Epithelial cell of esophagus (primary cell): ENCODE measurements at regions not wholly inside any gene's neighbourhood (a gene's known extent, or its start where the extent isn't known, plus 50 kb on each side); places are given as distances from the start of the nearest gene placed in this dataset.

Experiments used
- DNase-seq: peaks from one replicate; pipeline ENCODE4 v3.0.0; 2010; ENCODE audit warnings: low read depth
- H3K4me3 ChIP-seq: 2 replicates; pipeline ENCODE4 v1.5.1; 2011; ENCODE audit warnings: mild to moderate bottlenecking, low read length, control low read depth
- TF ChIP-seq, protein P1 (sequence below): IDR thresholded peaks from 2 replicates; pipeline ENCODE4 v1.5.1; 2011; ENCODE audit warnings: low read depth, mild to moderate bottlenecking, low read length, control low read depth, inconsistent platforms; ENCODE audit not compliant: insufficient read depth; ENCODE audit errors: missing control alignments

DNA sequence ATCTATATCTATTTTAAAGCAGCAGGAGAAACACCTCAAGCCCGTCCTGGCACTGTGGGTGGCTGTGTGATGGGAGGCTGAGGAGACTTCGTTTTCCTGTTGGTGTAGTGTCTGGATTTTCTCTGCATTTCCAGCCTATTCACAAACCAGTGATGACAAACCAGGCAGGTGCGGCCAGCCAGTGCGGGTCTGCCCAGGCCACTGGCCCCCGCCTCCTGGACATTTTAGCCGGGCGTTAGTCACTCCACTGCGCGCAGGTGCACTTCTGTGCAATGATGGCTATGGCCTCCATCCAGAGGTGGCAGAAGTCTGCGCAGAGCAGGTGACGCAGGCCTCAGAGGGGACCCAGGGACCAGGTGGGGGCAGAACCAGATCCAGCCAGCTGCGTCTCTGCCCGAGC lies 64.9 kb upstream of the PITRM1 start:
- TF ChIP-seq, protein P1, sequence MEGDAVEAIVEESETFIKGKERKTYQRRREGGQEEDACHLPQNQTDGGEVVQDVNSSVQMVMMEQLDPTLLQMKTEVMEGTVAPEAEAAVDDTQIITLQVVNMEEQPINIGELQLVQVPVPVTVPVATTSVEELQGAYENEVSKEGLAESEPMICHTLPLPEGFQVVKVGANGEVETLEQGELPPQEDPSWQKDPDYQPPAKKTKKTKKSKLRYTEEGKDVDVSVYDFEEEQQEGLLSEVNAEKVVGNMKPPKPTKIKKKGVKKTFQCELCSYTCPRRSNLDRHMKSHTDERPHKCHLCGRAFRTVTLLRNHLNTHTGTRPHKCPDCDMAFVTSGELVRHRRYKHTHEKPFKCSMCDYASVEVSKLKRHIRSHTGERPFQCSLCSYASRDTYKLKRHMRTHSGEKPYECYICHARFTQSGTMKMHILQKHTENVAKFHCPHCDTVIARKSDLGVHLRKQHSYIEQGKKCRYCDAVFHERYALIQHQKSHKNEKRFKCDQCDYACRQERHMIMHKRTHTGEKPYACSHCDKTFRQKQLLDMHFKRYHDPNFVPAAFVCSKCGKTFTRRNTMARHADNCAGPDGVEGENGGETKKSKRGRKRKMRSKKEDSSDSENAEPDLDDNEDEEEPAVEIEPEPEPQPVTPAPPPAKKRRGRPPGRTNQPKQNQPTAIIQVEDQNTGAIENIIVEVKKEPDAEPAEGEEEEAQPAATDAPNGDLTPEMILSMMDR: no peak
- DNase-seq: no peak
- no peak overlapping the region for H3K4me3 ChIP-seq

DNA sequence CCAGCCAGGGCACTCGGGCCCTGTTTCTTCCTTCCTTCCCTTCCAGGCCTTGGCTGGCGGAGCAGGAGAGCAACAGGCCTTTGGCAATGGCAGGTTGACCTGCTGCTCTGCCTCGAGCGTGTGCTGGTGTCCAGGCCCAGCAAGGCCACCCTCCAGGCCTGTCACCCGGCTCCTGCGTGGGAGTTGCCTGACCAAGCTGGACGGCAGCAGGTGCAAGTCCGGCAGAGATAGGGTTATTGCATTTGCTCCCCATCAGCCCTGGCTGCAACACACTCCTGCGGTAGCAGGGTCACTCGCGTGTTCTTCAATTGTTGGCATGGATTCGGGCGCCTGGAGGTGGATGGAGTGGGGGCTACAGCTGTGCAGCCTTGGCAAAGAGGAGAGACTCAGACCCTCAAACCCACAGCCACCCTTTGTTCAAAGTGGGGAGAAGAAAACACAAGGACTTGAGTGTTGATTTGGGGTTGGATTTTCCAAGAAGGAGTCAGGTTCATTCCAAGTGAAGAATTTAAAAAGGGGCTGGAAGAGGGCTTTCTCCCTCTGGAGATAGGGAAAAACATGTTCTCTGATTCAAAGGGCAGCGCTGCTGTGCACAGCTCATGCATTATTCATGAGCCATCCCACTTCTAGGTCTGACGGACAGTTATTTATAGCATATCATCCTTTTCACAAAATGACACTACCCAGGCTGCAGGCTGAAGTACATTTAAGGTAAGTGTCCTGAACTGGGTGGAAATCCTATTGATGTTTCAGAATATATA lies 64.2 kb upstream of the PITRM1 start:
- H3K4me3 ChIP-seq: no peak overlapping the region
- TF ChIP-seq, protein P1: no peak
- no peak for DNase-seq

DNA sequence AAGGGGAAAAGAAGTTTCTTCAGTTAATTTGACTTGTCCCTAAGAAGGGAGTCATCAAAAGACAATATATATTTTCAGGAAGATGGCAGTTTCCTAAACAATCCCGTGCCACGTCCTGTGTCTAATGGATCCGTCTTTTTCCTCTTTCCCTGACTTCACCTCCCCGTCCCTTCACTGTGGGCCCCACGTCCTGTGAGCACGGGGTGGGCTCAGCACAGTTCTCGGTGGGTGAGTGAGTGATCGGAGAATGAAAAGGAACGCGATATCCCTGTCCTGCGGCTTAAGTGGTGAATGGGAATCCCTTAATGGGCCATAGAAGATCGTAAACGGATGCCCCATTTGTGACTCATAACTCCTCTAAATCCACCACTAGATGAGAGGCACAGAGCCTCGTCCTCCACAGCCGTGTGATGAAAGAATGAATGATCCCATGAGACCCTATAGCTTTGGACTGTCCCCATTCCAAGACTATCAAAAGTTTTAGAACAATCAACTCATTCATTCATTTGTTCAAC lies 63.5 kb upstream of the PITRM1 start:
- H3K4me3 ChIP-seq: no peak overlapping the region
- DNase-seq: no peak

DNA sequence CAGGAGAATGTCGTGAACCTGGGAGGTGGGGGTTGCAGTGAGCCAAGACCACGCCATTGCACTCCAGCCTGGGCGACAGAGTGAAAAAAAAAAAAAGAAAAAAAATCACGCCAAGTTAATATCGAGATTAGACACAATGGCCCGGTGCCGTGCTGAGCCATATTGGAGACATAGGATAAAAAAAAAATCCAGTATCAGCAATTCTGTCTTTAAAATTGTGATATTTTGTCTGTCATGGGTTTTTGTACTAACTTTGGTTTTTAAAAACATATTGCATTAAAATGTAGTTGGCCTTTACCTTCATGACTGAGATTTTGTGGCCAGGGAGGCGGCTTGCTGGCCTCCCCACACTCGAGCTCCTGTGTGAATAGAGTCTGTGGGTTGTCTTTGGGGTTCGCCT lies 62.8 kb upstream of the PITRM1 start:
- no peak overlapping the region for H3K4me3 ChIP-seq
- TF ChIP-seq, protein P1: no peak
- no peak for DNase-seq

More for the DNA sequence above, 63.5 kb upstream of the PITRM1 start:
- TF ChIP-seq, protein P1: no peak

DNA sequence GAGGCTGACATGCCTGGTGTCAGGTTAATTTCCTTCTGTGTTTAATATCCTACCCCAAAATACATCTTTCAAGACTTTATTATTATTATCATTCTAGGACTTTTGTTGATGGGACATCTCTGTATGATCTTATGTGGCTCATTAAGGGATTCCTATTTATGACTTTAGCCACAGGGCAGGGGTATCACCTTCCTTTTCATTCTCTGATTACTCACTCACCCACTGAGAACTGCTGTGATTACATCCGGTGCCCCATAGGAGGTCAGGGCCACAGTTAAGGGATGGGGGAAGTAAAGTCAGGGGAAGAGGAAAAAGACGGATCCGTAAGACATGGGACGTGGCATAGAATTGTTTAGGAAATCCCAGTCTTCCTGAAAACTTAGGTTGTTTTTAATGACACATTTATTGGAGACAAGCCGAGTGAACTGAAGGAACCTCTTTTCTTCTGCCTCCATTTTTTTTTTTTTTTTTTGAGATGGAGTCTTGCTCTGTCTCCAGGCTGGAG lies 61.0 kb upstream of the PITRM1 start:
- no peak for DNase-seq
- TF ChIP-seq, protein P1: no peak
- H3K4me3 ChIP-seq: no peak overlapping the region

DNA sequence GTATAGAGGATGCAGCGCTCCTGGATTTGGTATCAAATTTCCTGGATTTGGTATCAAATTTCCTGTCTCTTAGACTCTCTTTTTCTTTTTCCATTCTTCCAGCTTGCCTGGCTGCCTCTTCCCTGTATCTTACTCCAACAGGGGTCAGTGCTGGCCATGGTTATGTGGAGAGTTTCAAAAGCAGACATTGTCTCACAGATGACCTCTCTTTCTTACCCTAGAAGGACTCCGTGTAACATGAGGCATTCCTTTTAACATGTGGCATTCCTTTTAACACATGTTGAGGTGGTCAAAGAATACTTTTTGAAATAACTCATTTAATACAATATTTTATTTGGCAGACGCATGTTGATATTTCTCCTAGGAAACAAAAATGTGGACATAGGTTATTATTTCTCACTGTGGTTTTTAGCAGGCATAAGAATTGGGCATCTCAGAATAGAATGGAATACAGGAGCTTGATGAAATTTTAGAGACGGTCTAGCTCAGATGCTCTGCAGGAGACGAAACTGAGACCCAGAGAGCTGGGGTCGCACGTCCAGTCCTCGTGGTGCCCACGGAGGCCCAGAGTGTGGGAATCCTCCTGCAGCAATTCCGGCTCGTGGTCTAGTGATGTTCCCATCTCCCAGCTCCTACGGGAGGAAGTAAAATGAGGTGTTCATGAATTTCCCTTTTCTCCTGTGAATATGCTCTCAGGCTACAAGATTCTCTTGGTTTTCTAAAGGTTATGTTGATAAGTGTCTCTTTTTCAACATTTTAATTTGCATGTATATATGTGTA lies 59.6 kb upstream of the PITRM1 start:
- H3K4me3 ChIP-seq: no peak overlapping the region
- no peak for DNase-seq
- TF ChIP-seq, protein P1: no peak
